HEK293T (cell line): ENCODE measurements at regions not wholly inside any gene's neighbourhood (a gene's known extent, or its start where the extent isn't known, plus 50 kb on each side); places are given as distances from the start of the nearest gene placed in this dataset.

ENCODE experiments used
- BHLHE40 ChIP-seq: fragments of 450-650 bp; IDR thresholded peaks from 2 replicates; pipeline ENCODE4 v1.6.1; 2016; ENCODE audit warnings: mild to moderate bottlenecking, moderate library complexity, borderline replicate concordance
- CTBP1 ChIP-seq: fragments of 450-650 bp; IDR thresholded peaks from 2 replicates; pipeline ENCODE4 v1.6.1; 2016; ENCODE audit warnings: borderline replicate concordance
- ELF4 ChIP-seq: fragments of 450-650 bp; IDR thresholded peaks from 2 replicates; pipeline ENCODE4 v1.6.1; 2017; ENCODE audit warnings: antibody characterized with exemption
- FOXA1 ChIP-seq: fragments of 450-650 bp; IDR thresholded peaks from 2 replicates; pipeline ENCODE4 v1.6.1; 2016; ENCODE audit warnings: mild to moderate bottlenecking
- FOXM1 ChIP-seq: fragments of 450-650 bp; IDR thresholded peaks from 2 replicates; pipeline ENCODE4 v1.6.1; 2017; ENCODE audit warnings: mild to moderate bottlenecking, borderline replicate concordance
- L3MBTL2 ChIP-seq: fragments of 450-650 bp; conservative IDR thresholded peaks from 2 replicates; pipeline ENCODE4 v1.6.1; 2016; ENCODE audit warnings: mild to moderate bottlenecking
- PKNOX1 ChIP-seq: fragments of 450-650 bp; IDR thresholded peaks from 2 replicates; pipeline ENCODE4 v1.6.1; 2016
- SP1 ChIP-seq: fragments of 450-650 bp; IDR thresholded peaks from 2 replicates; pipeline ENCODE4 v1.6.1; 2017
- TARDBP ChIP-seq: fragments of 450-650 bp; IDR thresholded peaks from 2 replicates; pipeline ENCODE4 v1.6.1; 2016

GRCh38 chr10:29011516-29011915 is 277.4 kb upstream of the LYZL1 start:
- TF ChIP-seq BHLHE40 = no peak
- no peak for TF ChIP-seq L3MBTL2
- TF ChIP-seq FOXA1 = no peak
- TF ChIP-seq ELF4 = no peak
- TF ChIP-seq SP1 = no peak
- TF ChIP-seq FOXM1 = no peak
- no peak for TF ChIP-seq PKNOX1
- TF ChIP-seq TARDBP = no peak
- no peak for TF ChIP-seq CTBP1
